Transverse colon (tissue), 4 donors: ENCODE measurements at regions not wholly inside any gene's neighbourhood (a gene's known extent, or its start where the extent isn't known, plus 50 kb on each side); places are given as distances from the start of the nearest gene placed in this dataset.

ENCODE experiments used
- DNase-seq: peaks from one replicate; pipeline ENCODE4 v3.0.0-alpha.2; 2019
- H3K27ac ChIP-seq, 4 donors: fragments of 200-600 bp; sonication (generic); 2 replicates each; pipeline ENCODE4 v1.5.1; 2016 to 2018; ENCODE audit warnings: inconsistent platforms in 4 of 4
- H3K27me3 ChIP-seq: fragments of 200-600 bp; sonication (generic); 2 replicates; pipeline ENCODE4 v1.5.1; 2017; ENCODE audit warnings: inconsistent platforms
- H3K36me3 ChIP-seq, 4 donors: fragments of 200-600 bp; sonication (generic); 2 replicates each; pipeline ENCODE4 v1.5.1; 2017 to 2019; ENCODE audit warnings: inconsistent platforms in 4 of 4
- H3K4me1 ChIP-seq, 4 donors: fragments of 200-600 bp; sonication (generic); 2 replicates each; pipeline ENCODE4 v1.5.1; 2017 to 2020; ENCODE audit warnings: inconsistent platforms in 4 of 4
- H3K4me3 ChIP-seq, 4 donors: fragments of 200-600 bp; sonication (generic); 1 replicate in 1 of 4; 2 replicates in 3 of 4; pipeline versions ENCODE4 v1.5.1 to v1.6.1; 2017 to 2019; ENCODE audit warnings: inconsistent platforms in 4 of 4
- H3K9me3 ChIP-seq, 2 donors: fragments of 200-600 bp; sonication (generic); 2 replicates each; pipeline ENCODE4 v1.5.1; 2017 to 2019; ENCODE audit warnings: inconsistent platforms in 2 of 2
- EP300 ChIP-seq: sonication (generic); formaldehyde crosslinking; IDR thresholded peaks from one replicate; pipeline ENCODE4 v1.6.1; 2017; ENCODE audit warnings: antibody characterized with exemption, low read depth
- POLR2A ChIP-seq: fragments of 450-650 bp; IDR thresholded peaks from one replicate; pipeline ENCODE4 v1.6.1; 2016; ENCODE audit warnings: antibody characterized with exemption, mild to moderate bottlenecking, moderate library complexity
- POLR2AphosphoS5 ChIP-seq, 3 donors: sonication (generic); formaldehyde crosslinking; IDR thresholded peaks; one replicate each; pipeline ENCODE4 v1.6.1; 2016; ENCODE audit warnings: antibody characterized with exemption in 3 of 3
- WGBS, 2 donors: methylation state at CpG; one replicate each; pipeline ENCODE4 v1.1.5; 2018; ENCODE audit warnings: low coverage in 1 of 2; 5-methylcytosine and 5-hydroxymethylcytosine counted together
- in situ Hi-C, 4 donors: fragments of 200-750 bp; cut with MboI; loops; one replicate each; pipeline versions ENCODE4 v1.15.0 to v1.15.1; 2017; ENCODE audit warnings: low sequenced_read_pairs in 3 of 4, low pct_ligation_motif_present in 1 of 4, low pct_unique_long_range_greater_than_20kb in 1 of 4
- intact Hi-C: fragments of 100-400 bp; cut with DNase I; formaldehyde crosslinking; loops from one replicate; pipeline ENCODE4 v1.15.1; 2023; ENCODE audit warnings: low total_unique reads
- TF ChIP-seq, protein P1 (sequence below), 5 experiments: fragments of 200-600 bp in 3 of 5; fragments of 450-650 bp in 2 of 5; sonication (generic) in 3 of 5; IDR thresholded peaks; 1 replicate in 2 of 5; 2 replicates in 3 of 5; pipeline ENCODE4 v1.5.1; 2016 to 2017; ENCODE audit warnings: antibody characterized with exemption in 5 of 5, inconsistent platforms in 3 of 5, mild to moderate bottlenecking in 2 of 5, moderate library complexity in 1 of 5

DNA sequence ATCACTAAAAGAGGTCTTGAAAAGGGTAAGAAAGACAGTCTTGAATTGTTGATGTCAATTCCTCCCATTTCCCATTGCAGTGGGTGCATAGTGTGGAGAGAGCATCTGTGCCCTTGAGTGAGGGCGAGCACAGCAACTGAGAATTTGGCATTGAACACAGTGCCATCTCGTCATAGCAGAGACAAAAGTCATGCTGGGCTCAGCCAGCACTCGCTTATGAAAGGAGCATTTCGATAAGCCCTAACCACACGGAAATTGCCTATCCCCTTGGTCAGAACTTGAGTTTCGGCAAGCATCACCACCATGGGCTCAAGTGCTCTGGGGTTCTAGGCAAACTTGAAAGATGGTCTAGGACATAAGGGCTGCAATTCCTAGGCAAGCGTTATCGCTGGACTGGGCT is 712.8 kb upstream of the CDH10 start:
- TF ChIP-seq, protein P1, sequence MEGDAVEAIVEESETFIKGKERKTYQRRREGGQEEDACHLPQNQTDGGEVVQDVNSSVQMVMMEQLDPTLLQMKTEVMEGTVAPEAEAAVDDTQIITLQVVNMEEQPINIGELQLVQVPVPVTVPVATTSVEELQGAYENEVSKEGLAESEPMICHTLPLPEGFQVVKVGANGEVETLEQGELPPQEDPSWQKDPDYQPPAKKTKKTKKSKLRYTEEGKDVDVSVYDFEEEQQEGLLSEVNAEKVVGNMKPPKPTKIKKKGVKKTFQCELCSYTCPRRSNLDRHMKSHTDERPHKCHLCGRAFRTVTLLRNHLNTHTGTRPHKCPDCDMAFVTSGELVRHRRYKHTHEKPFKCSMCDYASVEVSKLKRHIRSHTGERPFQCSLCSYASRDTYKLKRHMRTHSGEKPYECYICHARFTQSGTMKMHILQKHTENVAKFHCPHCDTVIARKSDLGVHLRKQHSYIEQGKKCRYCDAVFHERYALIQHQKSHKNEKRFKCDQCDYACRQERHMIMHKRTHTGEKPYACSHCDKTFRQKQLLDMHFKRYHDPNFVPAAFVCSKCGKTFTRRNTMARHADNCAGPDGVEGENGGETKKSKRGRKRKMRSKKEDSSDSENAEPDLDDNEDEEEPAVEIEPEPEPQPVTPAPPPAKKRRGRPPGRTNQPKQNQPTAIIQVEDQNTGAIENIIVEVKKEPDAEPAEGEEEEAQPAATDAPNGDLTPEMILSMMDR (IDR thresholded peaks at IDR 0.05) = no peak
- TF ChIP-seq POLR2A = no peak
- TF ChIP-seq EP300 = no peak
- TF ChIP-seq POLR2AphosphoS5 (IDR thresholded peaks at IDR 0.05) = no peak
- Histone ChIP-seq H3K36me3 (no peaks in the 10 kb centered on the region), H3K27me3 (no peaks in the 10 kb centered on the region), H3K4me3 (no peak overlapping the region), H3K4me1 (no peaks in the 10 kb centered on the region), H3K9me3 (peaks cover 0 to 7% of the 10 kb centered on the region in 2 donors), H3K27ac (no peak overlapping the region)
- intact Hi-C loops = no loop called here
- WGBS, 2 donors = 67 to 86% methylated on average over 1 to 8 of the region's 8 CpGs
- in situ Hi-C loops = no loop called here
- DNase-seq = no peak

DNA sequence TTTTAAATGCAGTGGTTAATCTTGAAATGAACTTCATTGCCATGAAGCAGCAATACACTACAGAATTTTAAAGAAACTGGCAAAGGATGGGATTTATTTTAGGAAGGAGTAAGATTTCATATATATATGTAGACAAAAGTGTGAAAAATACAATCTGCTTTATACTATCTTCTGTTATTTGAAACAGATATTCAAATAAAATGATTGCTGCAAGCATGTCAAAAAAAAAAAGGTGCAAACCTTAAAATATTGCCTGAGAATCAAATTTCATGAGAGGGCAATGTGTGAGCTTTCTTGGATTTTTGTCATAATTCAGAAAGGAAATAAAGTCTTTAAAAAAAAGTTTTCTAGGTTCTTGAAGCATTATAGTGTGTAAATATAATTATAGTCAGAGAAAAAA is 705.0 kb upstream of the CDH10 start:
- intact Hi-C loops (no loop called here), in situ Hi-C loops (no loop called here)
- H3K27me3 ChIP-seq = no peaks in the 10 kb centered on the region
- H3K36me3 ChIP-seq = no peaks in the 10 kb centered on the region
- H3K4me1 ChIP-seq = no peaks in the 10 kb centered on the region
- H3K9me3 ChIP-seq = peaks cover 0 to 4% of the 10 kb centered on the region in 2 donors
- no peak for DNase-seq
- H3K4me3 ChIP-seq = no peak overlapping the region
- no peak for TF ChIP-seq EP300
- H3K27ac ChIP-seq = no peak overlapping the region

DNA sequence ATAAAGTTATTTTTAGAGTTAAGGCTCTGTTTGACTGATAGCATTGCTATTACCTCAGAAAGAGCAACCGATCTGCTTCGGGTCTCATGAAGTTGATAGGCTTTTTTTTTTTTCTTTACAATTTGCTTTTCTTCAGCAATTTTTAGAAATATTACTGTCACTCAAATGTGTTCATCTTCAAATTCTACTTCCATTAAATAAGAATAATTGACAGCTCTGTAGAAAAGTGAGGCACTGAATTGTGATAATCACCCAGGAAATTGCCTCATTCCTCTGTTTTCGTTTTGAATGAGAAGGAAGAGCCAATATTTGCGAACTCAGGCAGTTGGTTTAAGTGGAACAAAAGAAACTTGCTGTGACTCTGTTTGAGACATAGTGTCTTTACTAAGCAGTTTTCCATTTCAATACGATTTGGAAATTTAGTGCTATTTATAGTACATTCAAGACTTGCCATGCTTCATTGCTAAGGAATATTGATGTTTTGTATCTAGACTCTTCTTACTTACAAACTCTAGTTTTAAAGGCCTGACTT is 700.5 kb upstream of the CDH10 start:
- in situ Hi-C loops (no loop called here), intact Hi-C loops (no loop called here)
- H3K27ac ChIP-seq = no peak overlapping the region
- H3K4me1 ChIP-seq = no peaks in the 10 kb centered on the region
- DNase-seq = no peak
- WGBS, 2 donors = 80% methylated on average over 5 of the region's 5 CpGs
- H3K36me3 ChIP-seq = no peaks in the 10 kb centered on the region
- no peak overlapping the region for H3K4me3 ChIP-seq
- no peaks in the 10 kb centered on the region for H3K27me3 ChIP-seq
- H3K9me3 ChIP-seq = peaks cover 0 to 4% of the 10 kb centered on the region in 2 donors
- TF ChIP-seq POLR2A = no peak
- no peak for TF ChIP-seq EP300
- TF ChIP-seq POLR2AphosphoS5 (IDR thresholded peaks at IDR 0.05) = no peak
- TF ChIP-seq, protein P1 (IDR thresholded peaks at IDR 0.05) = no peak

DNA sequence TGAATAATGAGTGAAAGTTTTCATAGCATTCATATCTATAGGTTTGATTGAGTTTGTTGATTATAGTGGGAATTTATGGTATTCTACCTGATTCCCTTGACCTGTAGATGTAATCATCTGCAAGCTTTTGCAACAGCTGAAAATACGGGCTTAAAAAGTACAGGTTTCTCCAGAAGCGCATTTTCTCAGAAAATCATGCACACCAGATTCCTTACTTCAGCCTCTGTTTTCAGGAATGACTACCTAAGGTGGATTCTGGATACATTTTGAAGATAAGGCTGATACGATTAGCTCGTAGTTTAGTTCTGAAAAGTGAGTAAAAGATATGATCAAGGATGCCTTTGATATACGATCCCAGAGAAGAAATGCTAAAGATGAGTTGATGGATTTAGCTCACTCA is 694.8 kb upstream of the CDH10 start:
- in situ Hi-C loops = no loop called here
- DNase-seq = no peak
- Histone ChIP-seq H3K4me3 (no peak overlapping the region), H3K36me3 (no peaks in the 10 kb centered on the region), H3K9me3 (no peaks in the 10 kb centered on the region), H3K27ac (no peak overlapping the region), H3K27me3 (no peaks in the 10 kb centered on the region), H3K4me1 (no peaks in the 10 kb centered on the region)
- TF ChIP-seq POLR2A (no peak), EP300 (no peak), POLR2AphosphoS5 (IDR thresholded peaks at IDR 0.05) (no peak)
- TF ChIP-seq, protein P1 (IDR thresholded peaks at IDR 0.05) = no peak
- intact Hi-C loops = no loop called here
- 83 to 94% methylated on average over 5 of the region's 5 CpGs for whole genome bisulfite sequencing, 2 donors

DNA sequence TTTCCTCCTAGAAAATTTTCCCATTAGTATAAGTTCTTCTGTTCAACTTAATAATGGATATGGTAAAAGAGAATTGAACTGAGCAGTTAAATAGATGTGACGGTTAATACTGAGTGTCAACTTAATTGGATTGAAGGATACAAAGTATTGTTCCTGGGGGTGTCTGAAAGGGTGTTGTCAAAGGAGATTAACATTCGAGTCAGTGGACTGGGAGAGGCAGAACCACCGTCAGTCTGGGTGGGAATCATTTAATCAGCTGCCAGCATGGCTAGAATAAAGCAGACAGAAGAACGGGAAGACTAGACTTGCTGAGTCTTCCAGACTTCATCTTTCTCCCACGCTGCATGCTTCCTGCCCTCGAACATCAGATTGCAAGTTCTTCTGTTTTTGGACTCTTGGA is 689.6 kb upstream of the CDH10 start:
- WGBS, 2 donors = 63 to 80% methylated on average over 4 to 6 of the region's 6 CpGs
- Histone ChIP-seq H3K9me3 (no peaks in the 10 kb centered on the region), H3K4me1 (no peaks in the 10 kb centered on the region), H3K36me3 (no peaks in the 10 kb centered on the region), H3K4me3 (no peak overlapping the region), H3K27me3 (no peaks in the 10 kb centered on the region), H3K27ac (no peak overlapping the region)
- no peak for DNase-seq
- intact Hi-C loops = no loop called here
- TF ChIP-seq EP300 (no peak), POLR2AphosphoS5 (IDR thresholded peaks at IDR 0.05) (no peak), POLR2A (no peak)
- TF ChIP-seq, protein P1 (IDR thresholded peaks at IDR 0.05) = no peak
- in situ Hi-C loops = no loop called here
